ENCODE measurements at regions not wholly inside any gene's neighbourhood (a gene's known extent, or its start where the extent isn't known, plus 50 kb on each side); places are given as distances from the start of the nearest gene placed in this dataset.

- no peak for TF ChIP-seq CTCF (IDR thresholded peaks at IDR 0.05; ENCODE audit: unreplicated experiment)
- peaks cover 2% of the 10 kb centered on the region for H3K27me3 Mint-ChIP-seq (ENCODE audit: unreplicated experiment)
- peaks cover 20% of the 10 kb centered on the region for H3K4me1 Mint-ChIP-seq (ENCODE audit: unreplicated experiment)
- H3K36me3 Mint-ChIP-seq (ENCODE audit: low read depth, unreplicated experiment) = no peaks in the 10 kb centered on the region
- no peak for DNase-seq (ENCODE audit: low spot score)
- no peak overlapping the region for H3K27ac Mint-ChIP-seq (ENCODE audit: unreplicated experiment)
- H3K9me3 Mint-ChIP-seq (ENCODE audit: unreplicated experiment) = no peaks in the 10 kb centered on the region
- H3K4me3 Mint-ChIP-seq (ENCODE audit: unreplicated experiment) = no peak overlapping the region
Observed at GRCh38 chr1:228827019-228827418, 91.7 kb downstream of the RHOU start.

- no peak overlapping the region for H3K4me3 Mint-ChIP-seq (ENCODE audit: unreplicated experiment)
- peaks cover 2% of the 10 kb centered on the region for H3K27me3 Mint-ChIP-seq (ENCODE audit: unreplicated experiment)
- no peaks in the 10 kb centered on the region for H3K9me3 Mint-ChIP-seq (ENCODE audit: unreplicated experiment)
- peaks cover 20% of the 10 kb centered on the region for H3K4me1 Mint-ChIP-seq (ENCODE audit: unreplicated experiment)
- no peak overlapping the region for H3K27ac Mint-ChIP-seq (ENCODE audit: unreplicated experiment)
- H3K36me3 Mint-ChIP-seq (ENCODE audit: low read depth, unreplicated experiment) = no peaks in the 10 kb centered on the region
- no peak for DNase-seq (ENCODE audit: low spot score)
- TF ChIP-seq CTCF (IDR thresholded peaks at IDR 0.05; ENCODE audit: unreplicated experiment) = no peak
Observed at GRCh38 chr1:228828151-228828550, 92.9 kb downstream of the RHOU start.

GRCh38 chr1:228830185-228830953 is 95.1 kb downstream of the RHOU start:
- H3K4me3 Mint-ChIP-seq (ENCODE audit: unreplicated experiment) = no peak overlapping the region
- TF ChIP-seq CTCF (IDR thresholded peaks at IDR 0.05; ENCODE audit: unreplicated experiment) = no peak
- no peak overlapping the region for H3K27ac Mint-ChIP-seq (ENCODE audit: unreplicated experiment)
- peaks cover 17% of the 10 kb centered on the region for H3K4me1 Mint-ChIP-seq (ENCODE audit: unreplicated experiment)
- no peaks in the 10 kb centered on the region for H3K36me3 Mint-ChIP-seq (ENCODE audit: low read depth, unreplicated experiment)
- H3K9me3 Mint-ChIP-seq (ENCODE audit: unreplicated experiment) = no peaks in the 10 kb centered on the region
- DNase-seq (ENCODE audit: low spot score) = no peak
- peaks cover 2% of the 10 kb centered on the region for H3K27me3 Mint-ChIP-seq (ENCODE audit: unreplicated experiment)

GRCh38 chr1:228830954-228831481 is 95.7 kb downstream of the RHOU start:
- peaks cover 2% of the 10 kb centered on the region for H3K27me3 Mint-ChIP-seq (ENCODE audit: unreplicated experiment)
- DNase-seq (ENCODE audit: low spot score) = no peak
- TF ChIP-seq CTCF (IDR thresholded peaks at IDR 0.05; ENCODE audit: unreplicated experiment) = no peak
- peaks cover 12% of the 10 kb centered on the region for H3K4me1 Mint-ChIP-seq (ENCODE audit: unreplicated experiment)
- no peaks in the 10 kb centered on the region for H3K9me3 Mint-ChIP-seq (ENCODE audit: unreplicated experiment)
- no peak overlapping the region for H3K27ac Mint-ChIP-seq (ENCODE audit: unreplicated experiment)
- H3K36me3 Mint-ChIP-seq (ENCODE audit: low read depth, unreplicated experiment) = no peaks in the 10 kb centered on the region
- H3K4me3 Mint-ChIP-seq (ENCODE audit: unreplicated experiment) = no peak overlapping the region

Measured in endothelial cell (in vitro differentiated cells).